Effector CD8-positive, alpha-beta T cell (primary cell): ENCODE measurements at regions not wholly inside any gene's neighbourhood (a gene's known extent, or its start where the extent isn't known, plus 50 kb on each side); places are given as distances from the start of the nearest gene placed in this dataset.
"Not testable (repeated sequence)": the region's sequence is repeated elsewhere in the genome, so short reads cannot be mapped to it uniquely, and the experiment has no call there.

ENCODE experiments used
- DNase-seq: peaks from one replicate; lab custom pipeline; 2025; lab: John Stamatoyannopoulos, UW

- DNase-seq, result no peak
Observed at GRCh38 chr7:148472406-148472805, 118.2 kb upstream of the C7orf33 start.

- no peak for DNase-seq
Observed at GRCh38 chr7:148473703-148474480, 116.7 kb upstream of the C7orf33 start.

GRCh38 chr7:148474481-148475025, 116.0 kb upstream of the C7orf33 start:
- DNase-seq, result no peak

- no peak for DNase-seq
Observed at GRCh38 chr7:148478551-148478950, 112.0 kb upstream of the C7orf33 start.

GRCh38 chr7:148480479-148481146, 110.0 kb upstream of the C7orf33 start:
- DNase-seq, result no peak

GRCh38 chr7:148481147-148481526, 109.4 kb upstream of the C7orf33 start:
- no peak for DNase-seq

- no peak for DNase-seq
Observed at GRCh38 chr7:148481971-148482626, 108.5 kb upstream of the C7orf33 start.

- no peak for DNase-seq
Observed at GRCh38 chr7:148483515-148484308, 106.9 kb upstream of the C7orf33 start.

GRCh38 chr7:148484486-148484885, 106.1 kb upstream of the C7orf33 start:
- no peak for DNase-seq

GRCh38 chr7:148485618-148486017, 104.9 kb upstream of the C7orf33 start:
- DNase-seq, result no peak

GRCh38 chr7:148486937-148487336, 103.6 kb upstream of the C7orf33 start:
- no peak for DNase-seq

GRCh38 chr7:148487912-148488311, 102.7 kb upstream of the C7orf33 start:
- DNase-seq, result no peak

- DNase-seq, result no peak
Observed at GRCh38 chr7:148489678-148490077, 100.9 kb upstream of the C7orf33 start.

- no peak for DNase-seq
Observed at GRCh38 chr7:148492157-148492860, 98.3 kb upstream of the C7orf33 start.

- DNase-seq, result no peak
Observed at GRCh38 chr7:148495605-148496004, 95.0 kb upstream of the C7orf33 start.

GRCh38 chr7:148500978-148501377, 89.6 kb upstream of the C7orf33 start:
- DNase-seq, result no peak

GRCh38 chr7:148503900-148504487, 86.6 kb upstream of the C7orf33 start:
- no peak for DNase-seq

- DNase-seq, result no peak
Observed at GRCh38 chr7:148505645-148506375, 84.8 kb upstream of the C7orf33 start.

GRCh38 chr7:148507064-148507573, 83.4 kb upstream of the C7orf33 start:
- DNase-seq, result not testable (repeated sequence)

GRCh38 chr7:148507787-148508186, 82.8 kb upstream of the C7orf33 start:
- DNase-seq, result no peak
